Activated B cell treated with CpG ODN at 0.5 μM for 24 hours (primary cell): ENCODE measurements at regions not wholly inside any gene's neighbourhood (a gene's known extent, or its start where the extent isn't known, plus 50 kb on each side); places are given as distances from the start of the nearest gene placed in this dataset.
A peak's percentile ranks its signal among the peaks of the same experiment; 100 is the strongest.

Experiments
- ATAC-seq: fragments of 200-7000 bp; cut with Tn5 transposase; one replicate; pipeline ENCODE4 v1.10.0; 2021; ENCODE audit warnings: low read depth, mild to moderate bottlenecking, moderate library complexity
- CTCF ChIA-PET: fragments of 350-600 bp; sonication (Branson Sonifier 250); formaldehyde crosslinking; loops from one replicate; lab custom pipeline; 2021; ENCODE audit warnings: antibody characterized with exemption; lab: Charles Lee
- POLR2A ChIA-PET: fragments of 350-600 bp; sonication (Branson Sonifier 250); formaldehyde crosslinking; loops from one replicate; lab custom pipeline; 2021; ENCODE audit warnings: antibody characterized with exemption; lab: Charles Lee
- DNase-seq: peaks from one replicate; pipeline ENCODE4 v3.0.0; 2022
- H3K27ac Mint-ChIP-seq: one replicate; pipeline ENCODE4 v1.8.0; 2020; ENCODE audit warnings: mixed read lengths
- H3K27me3 Mint-ChIP-seq: one replicate; pipeline ENCODE4 v1.8.0; 2021; ENCODE audit warnings: mixed read lengths
- H3K36me3 Mint-ChIP-seq: one replicate; pipeline ENCODE4 v1.8.0; 2021; ENCODE audit warnings: low read depth, mixed read lengths
- H3K4me1 Mint-ChIP-seq: one replicate; pipeline ENCODE4 v1.8.0; 2021; ENCODE audit warnings: mixed read lengths
- H3K4me3 Mint-ChIP-seq: one replicate; pipeline ENCODE4 v1.8.0; 2020; ENCODE audit warnings: mild to moderate bottlenecking, mixed read lengths
- H3K9me3 Mint-ChIP-seq: one replicate; pipeline ENCODE4 v1.8.0; 2020; ENCODE audit warnings: mixed read lengths
- CTCF ChIP-seq: fragments of 200-600 bp; IDR thresholded peaks from one replicate; pipeline ENCODE4 v1.8.0; 2022; ENCODE audit warnings: antibody characterized with exemption, mild to moderate bottlenecking
- intact Hi-C: fragments of 100-400 bp; cut with micrococcal nuclease; formaldehyde crosslinking; loops from one replicate; pipeline ENCODE4 v1.15.1; 2024

DNA sequence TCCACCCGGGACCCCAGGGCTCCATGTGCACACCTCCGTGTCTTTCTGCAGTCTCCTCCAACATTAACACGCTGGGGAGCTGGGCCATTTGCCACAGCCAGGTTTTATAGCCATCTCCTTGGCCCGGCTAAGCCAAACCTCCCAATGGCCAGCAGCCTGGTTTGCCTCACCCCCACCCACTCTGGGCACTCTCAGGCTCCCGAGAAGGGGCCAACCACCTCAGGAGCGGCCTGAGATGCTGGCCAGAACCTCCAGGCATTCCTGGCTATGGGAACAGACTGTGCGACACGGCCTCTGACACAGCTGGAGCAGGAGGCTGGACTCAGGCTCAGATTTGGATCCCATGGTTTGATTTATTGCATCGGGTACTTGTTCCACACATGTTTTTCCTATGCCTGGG lies 289.7 kb downstream of the RPLP1 start:
- no peak for TF ChIP-seq CTCF
- Mint-ChIP-seq H3K4me1 (peaks cover 14% of the 10 kb centered on the region), H3K36me3 (no peaks in the 10 kb centered on the region), H3K9me3 (no peaks in the 10 kb centered on the region), H3K27me3 (peaks cover 28% of the 10 kb centered on the region), H3K4me3 (no peak overlapping the region), H3K27ac (no peak overlapping the region)
- intact Hi-C loops = no loop called here
- DNase-seq = no peak
- ATAC-seq = no peak
- POLR2A ChIA-PET = interaction anchor here (0.7 kb wide), 1 partner anchor 10 kb away, joined by 5 read pairs; no protein-coding TSS in a partner anchor
- CTCF ChIA-PET = no interaction called here

GRCh38 chr15:69743091-69743490 lies 290.5 kb downstream of the RPLP1 start:
- DNase-seq = no peak
- no peaks in the 10 kb centered on the region for H3K9me3 Mint-ChIP-seq
- H3K27ac Mint-ChIP-seq = no peak overlapping the region
- ChIA-PET CTCF (no interaction called here), POLR2A (interaction anchor here (1.0 kb wide), 1 partner anchor 10 kb away, joined by 3 read pairs; no protein-coding TSS in a partner anchor)
- peaks cover 15% of the 10 kb centered on the region for H3K4me1 Mint-ChIP-seq
- intact Hi-C loops = no loop called here
- no peaks in the 10 kb centered on the region for H3K36me3 Mint-ChIP-seq
- TF ChIP-seq CTCF = no peak
- H3K27me3 Mint-ChIP-seq = peaks cover 25% of the 10 kb centered on the region
- ATAC-seq = no peak
- H3K4me3 Mint-ChIP-seq = no peak overlapping the region

- intact Hi-C loops = no loop called here
- DNase-seq = no peak
- CTCF ChIA-PET = interaction anchor here (1.0 to 1.4 kb wide), 2 partner anchors 21 to 791 kb away, joined by 3 read pairs; no protein-coding TSS in a partner anchor
- Mint-ChIP-seq H3K27ac (no peak overlapping the region), H3K36me3 (no peaks in the 10 kb centered on the region), H3K9me3 (no peaks in the 10 kb centered on the region), H3K4me3 (no peak overlapping the region), H3K27me3 (peaks cover 17% of the 10 kb centered on the region), H3K4me1 (peaks cover 15% of the 10 kb centered on the region)
- TF ChIP-seq CTCF = no peak
- ATAC-seq = peak; percentile 34
- POLR2A ChIA-PET = interaction anchor here (0.6 to 2.1 kb wide), 3 partner anchors 9 to 352 kb away, joined by 3 to 8 read pairs (median 5); no protein-coding TSS in a partner anchor
Measured at GRCh38 chr15:69744391-69745162, 292.0 kb downstream of the RPLP1 start.

DNA sequence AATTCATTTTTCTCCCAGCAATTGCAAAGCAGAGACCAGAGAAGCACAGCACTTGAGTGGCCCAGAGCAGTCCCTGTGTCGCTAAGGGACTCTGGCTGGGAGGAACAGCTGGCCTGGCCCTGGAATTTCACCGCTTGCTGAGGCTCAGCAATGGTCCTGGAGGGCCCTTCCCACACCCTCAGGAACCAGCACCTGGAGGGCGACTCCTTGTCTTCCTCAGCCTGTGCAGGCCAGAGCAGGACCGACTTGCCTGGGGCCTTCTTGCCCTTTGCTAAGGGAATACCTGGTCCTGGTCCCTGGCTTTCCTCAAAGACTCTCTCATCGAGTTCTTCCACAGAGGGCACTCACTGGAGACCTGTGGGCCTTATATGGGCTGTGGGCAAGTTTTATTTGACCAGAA lies 294.6 kb downstream of the RPLP1 start:
- no peak overlapping the region for H3K4me3 Mint-ChIP-seq
- no peaks in the 10 kb centered on the region for H3K9me3 Mint-ChIP-seq
- CTCF ChIA-PET = no interaction called here
- intact Hi-C loops = no loop called here
- peaks cover 22% of the 10 kb centered on the region for H3K4me1 Mint-ChIP-seq
- H3K36me3 Mint-ChIP-seq = no peaks in the 10 kb centered on the region
- POLR2A ChIA-PET = no interaction called here
- ATAC-seq = no peak
- H3K27ac Mint-ChIP-seq = no peak overlapping the region
- no peak for TF ChIP-seq CTCF
- peaks cover 11% of the 10 kb centered on the region for H3K27me3 Mint-ChIP-seq
- DNase-seq = no peak

DNA sequence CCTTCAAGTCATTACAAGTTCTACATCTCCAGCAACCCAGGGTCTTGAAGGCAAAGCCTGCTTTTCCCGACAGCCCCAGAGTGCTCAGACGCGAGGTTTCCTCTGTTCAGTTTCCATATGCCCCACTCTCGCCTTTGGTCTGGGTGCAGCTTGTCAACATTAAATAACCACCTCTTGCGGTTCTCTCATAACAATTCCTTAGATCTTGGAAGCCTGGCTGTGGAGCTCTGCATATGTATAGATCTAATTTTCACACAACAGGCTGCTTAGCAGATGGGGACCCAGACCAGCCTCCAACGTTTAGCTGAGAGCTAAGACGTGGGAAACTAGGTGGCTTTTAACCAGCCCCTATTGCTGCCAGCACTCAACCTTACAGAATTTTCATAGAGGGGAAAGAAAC lies 295.5 kb downstream of the RPLP1 start:
- ChIA-PET POLR2A (no interaction called here), CTCF (interaction anchor here (0.6 kb wide), 1 partner anchor 1003 kb away, joined by 5 read pairs; no protein-coding TSS in a partner anchor)
- Mint-ChIP-seq H3K9me3 (peaks cover 4% of the 10 kb centered on the region), H3K4me1 (peaks cover 22% of the 10 kb centered on the region), H3K36me3 (peaks cover 4% of the 10 kb centered on the region), H3K27ac (no peak overlapping the region), H3K27me3 (peaks cover 11% of the 10 kb centered on the region), H3K4me3 (no peak overlapping the region)
- intact Hi-C loops = no loop called here
- ATAC-seq (no peak), DNase-seq (no peak)
- TF ChIP-seq CTCF = no peak
